HepG2 (cell line): ENCODE measurements at regions not wholly inside any gene's neighbourhood (a gene's known extent, or its start where the extent isn't known, plus 50 kb on each side); places are given as distances from the start of the nearest gene placed in this dataset.
A peak's percentile ranks its signal among the peaks of the same experiment; 100 is the strongest.

ENCODE experiments used
- ATAC-seq: fragments of 200-7000 bp; cut with Tn5 transposase; 3 replicates; pipeline ENCODE4 v1.9.1; 2020; ENCODE audit warnings: mild to moderate bottlenecking, moderate library complexity
- BruUV-seq: library from RNA; stranded (reverse); fragments of 400-500 nt; replicated peaks from 2 replicates; lab custom pipeline; 2021; lab: Mats Ljungman, UMichigan
- CTCF ChIA-PET: fragments of 300-600 bp; formaldehyde crosslinking; extraction: SDS; loops from one replicate; lab custom pipeline; 2021; ENCODE audit warnings: low total read pairs, inconsistent platforms, low intra/inter-chr PET ratio; lab: Yijun Ruan, JAX
- POLR2A ChIA-PET: fragments of 350-600 bp; sonication (Branson Sonifier 250); formaldehyde crosslinking; loops from one replicate; lab custom pipeline; 2020; ENCODE audit warnings: antibody characterized with exemption, inconsistent platforms; lab: Yijun Ruan, JAX
- DNase-seq: peaks from one replicate; pipeline ENCODE4 v3.0.0-alpha.2; 2015; ENCODE audit warnings: low spot score
- FAIRE-seq: peaks from 3 replicates; lab custom pipeline; 2011; peaks lifted over from hg19 to GRCh38; lab: Jason Lieb, UNC
- H2AFZ ChIP-seq: one replicate; pipeline ENCODE4 v1.6.1; 2011; ENCODE audit warnings: low read length, inconsistent platforms
- H3K27ac ChIP-seq: fragments of 300-600 bp; 3 replicates; pipeline ENCODE4 v1.8.0; 2011; ENCODE audit warnings: mixed run types, mild to moderate bottlenecking, mixed read lengths, low read length, inconsistent platforms; ENCODE audit not compliant: insufficient read depth; ENCODE audit errors: extremely low read length
- H3K27me3 ChIP-seq, 2 experiments: fragments of 200-600 bp in 1 of 2; 2 replicates in 1 of 2; 3 replicates in 1 of 2; pipeline versions ENCODE4 v1.6.0 to v1.8.0; 2011; ENCODE audit warnings: low read length in 2 of 2, mild to moderate bottlenecking in 2 of 2, moderate library complexity in 2 of 2, inconsistent platforms in 1 of 2; ENCODE audit not compliant: insufficient read depth in 2 of 2, control insufficient read depth in 1 of 2
- H3K36me3 ChIP-seq, 2 experiments: fragments of 200-600 bp in 1 of 2; replicated peaks in 1 of 2; 2 replicates in 1 of 2; 3 replicates in 1 of 2; pipeline versions ENCODE4 v1.5.1 to v1.8.0; 2011; ENCODE audit warnings: low read length in 2 of 2, inconsistent platforms in 1 of 2; ENCODE audit not compliant: insufficient read depth in 2 of 2, control insufficient read depth in 1 of 2
- H3K4me1 ChIP-seq: 2 replicates; pipeline ENCODE4 v1.5.1; 2012; ENCODE audit warnings: low read length, inconsistent platforms; ENCODE audit not compliant: insufficient read depth
- H3K4me2 ChIP-seq: 2 replicates; pipeline ENCODE4 v1.6.0; 2011; ENCODE audit warnings: low read depth, low read length, inconsistent platforms
- H3K4me3 ChIP-seq, 3 experiments: fragments of 200-600 bp in 1 of 3; sonication (generic), shearing (Covaris generic) in 1 of 3; replicated peaks in 1 of 3; 2 replicates each; pipeline ENCODE4 v1.5.1; 2011 to 2016; ENCODE audit warnings: low read length in 3 of 3, inconsistent platforms in 2 of 3, low read depth in 2 of 3, mild to moderate bottlenecking in 2 of 3, control low read depth in 1 of 3, mixed read lengths in 1 of 3; ENCODE audit not compliant: insufficient read depth in 1 of 3
- H3K79me2 ChIP-seq: one replicate; pipeline ENCODE4 v1.6.1; 2011; ENCODE audit warnings: low read length, inconsistent platforms; ENCODE audit not compliant: insufficient read depth
- H3K9ac ChIP-seq: 2 replicates; pipeline ENCODE4 v1.6.0; 2011; ENCODE audit warnings: mild to moderate bottlenecking, low read depth, low read length, inconsistent platforms; ENCODE audit not compliant: insufficient read depth
- H3K9me3 ChIP-seq: 2 replicates; pipeline ENCODE4 v1.5.1; 2012; ENCODE audit warnings: mild to moderate bottlenecking, low read length
- H4K20me1 ChIP-seq: 2 replicates; pipeline ENCODE4 v1.6.0; 2011; ENCODE audit warnings: inconsistent platforms, mild to moderate bottlenecking, low read length, moderate library complexity; ENCODE audit not compliant: insufficient read depth
- E2F1 ChIP-seq: sonication (generic); formaldehyde crosslinking; IDR thresholded peaks from 2 replicates; pipeline ENCODE4 v1.5.0; 2020; ENCODE audit warnings: missing genetic modification reagents
- NFE2L2 ChIP-seq: fragments of 150-350 bp; IDR thresholded peaks from 2 replicates; pipeline ENCODE4 v1.6.1; 2014; ENCODE audit warnings: low read length
- ZMYM2 ChIP-seq: sonication (generic); formaldehyde crosslinking; IDR thresholded peaks from 2 replicates; pipeline ENCODE4 v1.8.0; 2022; ENCODE audit warnings: mild to moderate bottlenecking, missing genetic modification reagents
- WGBS: methylation state at CpG from one replicate; pipeline ENCODE4 v1.1.6; 2017; ENCODE audit warnings: low lambda C conversion rate; 5-methylcytosine and 5-hydroxymethylcytosine counted together
- in situ Hi-C: cut with HindIII; loops from 2 replicates; pipeline ENCODE4 v1.10.0; 2017; ENCODE audit warnings: low pct_unique_long_range_greater_than_20kb; ENCODE audit not compliant: extremely low pct_ligation_motif_present
- intact Hi-C: fragments of 100-400 bp; cut with micrococcal nuclease; formaldehyde crosslinking; loops from one replicate; pipeline ENCODE4 v1.10.0; 2022; ENCODE audit not compliant: unreplicated experiment

GRCh38 chr16:64539811-64540371 lies 582.0 kb downstream of the CDH11 start:
- CTCF ChIA-PET = no interaction called here
- in situ Hi-C loops = no loop called here
- Histone ChIP-seq H3K36me3 (no peaks in the 10 kb centered on the region), H3K4me1 (no peaks in the 10 kb centered on the region), H3K9ac (no peak overlapping the region)
- BruUV-seq = no TSS peak
- DNase-seq (no peak), FAIRE-seq (no peak), ATAC-seq (no peak)
- no peak for TF ChIP-seq ZMYM2 (CRISPR knock-in tag)
- TF ChIP-seq, all 625 proteins: peak for 0
- H3K79me2 ChIP-seq = no peaks in the 10 kb centered on the region
- no peak overlapping the region for H3K4me3 ChIP-seq
- POLR2A ChIA-PET = no interaction called here
- no peaks in the 10 kb centered on the region for H4K20me1 ChIP-seq
- H3K4me2 ChIP-seq = no peak overlapping the region
- intact Hi-C loops = no loop called here
- H3K9me3 ChIP-seq = peaks cover 54% of the 10 kb centered on the region
- no peaks in the 10 kb centered on the region for H3K27me3 ChIP-seq
- WGBS = 7% methylated on average over 3 of the region's 4 CpGs
- no peak overlapping the region for H3K27ac ChIP-seq
- no peak overlapping the region for H2AFZ ChIP-seq

GRCh38 chr16:64534180-64534780 lies 587.6 kb downstream of the CDH11 start:
- Histone ChIP-seq H3K27me3 (no peaks in the 10 kb centered on the region), H3K4me2 (no peak overlapping the region), H2AFZ (no peak overlapping the region), H3K4me3 (no peak overlapping the region), H4K20me1 (no peaks in the 10 kb centered on the region), H3K9me3 (peaks cover 33% of the 10 kb centered on the region), H3K36me3 (no peaks in the 10 kb centered on the region), H3K4me1 (no peaks in the 10 kb centered on the region), H3K27ac (no peak overlapping the region), H3K9ac (no peak overlapping the region), H3K79me2 (no peaks in the 10 kb centered on the region)
- 35% methylated on average over 6 of the region's 6 CpGs for WGBS
- DNase-seq (no peak), ATAC-seq (no peak), FAIRE-seq (no peak)
- TF ChIP-seq NFE2L2 (peak; percentile 73), E2F1 (CRISPR knock-in tag) (no peak)
- BruUV-seq = no TSS peak
- ChIA-PET CTCF (no interaction called here), POLR2A (no interaction called here)
- intact Hi-C loops (no loop called here), in situ Hi-C loops (no loop called here)
